A549 (cell line): ENCODE measurements at regions not wholly inside any gene's neighbourhood (a gene's known extent, or its start where the extent isn't known, plus 50 kb on each side); places are given as distances from the start of the nearest gene placed in this dataset.

ENCODE experiments used
- BHLHE40 ChIP-seq: IDR thresholded peaks from 2 replicates; pipeline ENCODE4 v1.6.1; 2012; ENCODE audit warnings: low read depth, low read length, inconsistent platforms
- EP300 ChIP-seq, 2 experiments: fragments of >200 bp; sonication (Bioruptor Twin); formaldehyde crosslinking; IDR thresholded peaks; 2 replicates in 1 of 2; 3 replicates in 1 of 2; pipeline ENCODE4 v1.6.1; 2016 to 2017
- NPAS2 ChIP-seq: fragments of 250-450 bp; sonication (Bioruptor Pico); IDR thresholded peaks from 2 replicates; pipeline ENCODE4 v1.8.0; 2022; ENCODE audit warnings: mild to moderate bottlenecking, moderate library complexity, borderline replicate concordance
- ZSCAN20 ChIP-seq: fragments of 250-450 bp; sonication (Bioruptor Pico); IDR thresholded peaks from 2 replicates; pipeline ENCODE4 v1.8.0; 2022; ENCODE audit warnings: mild to moderate bottlenecking, moderate library complexity
- TF ChIP-seq, protein P1 (sequence below): fragments of 200-600 bp; sonication (generic); IDR thresholded peaks from 2 replicates; pipeline ENCODE4 v1.6.1; 2016; ENCODE audit warnings: antibody characterized with exemption, mild to moderate bottlenecking, moderate library complexity
- TF ChIP-seq, protein P2 (sequence below): fragments of >200 bp; sonication (Bioruptor Twin); formaldehyde crosslinking; IDR thresholded peaks from 3 replicates; pipeline ENCODE4 v1.5.1; 2016

DNA sequence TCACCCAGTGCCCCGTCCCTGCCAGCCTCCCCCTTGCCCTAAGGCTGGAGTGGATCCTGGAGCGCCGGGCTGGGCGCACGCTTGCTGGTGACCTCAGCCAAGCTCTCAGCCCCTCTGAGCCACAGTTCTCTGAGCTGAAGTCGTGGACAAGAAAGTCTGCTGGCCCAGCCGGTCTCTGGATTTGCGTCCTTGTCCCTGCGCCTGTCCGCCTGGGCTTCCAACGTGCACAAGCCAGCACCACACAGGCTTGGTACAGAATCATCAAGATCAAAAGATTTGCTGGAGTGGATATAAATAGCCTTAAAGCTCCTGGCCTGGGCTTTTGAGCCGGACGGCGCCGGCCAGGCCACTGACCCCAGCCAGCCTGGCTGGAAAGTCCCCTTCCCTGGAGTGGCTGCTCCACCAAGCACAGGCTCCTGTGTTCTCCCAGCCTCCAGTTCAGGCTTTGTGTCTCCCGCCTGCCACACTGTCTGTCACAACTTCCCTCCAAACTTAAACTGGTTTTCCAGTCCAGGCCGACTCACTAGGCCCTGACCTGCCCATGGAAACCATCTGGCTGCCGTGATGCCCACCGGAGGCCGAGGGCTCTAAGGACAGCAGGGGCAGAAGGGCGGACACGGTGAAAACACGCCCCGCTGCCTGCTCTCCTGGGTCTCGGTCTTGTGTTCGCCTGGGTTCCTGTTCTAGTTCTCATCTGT is 156.2 kb downstream of the NUP210 start:
- TF ChIP-seq, protein P1, sequence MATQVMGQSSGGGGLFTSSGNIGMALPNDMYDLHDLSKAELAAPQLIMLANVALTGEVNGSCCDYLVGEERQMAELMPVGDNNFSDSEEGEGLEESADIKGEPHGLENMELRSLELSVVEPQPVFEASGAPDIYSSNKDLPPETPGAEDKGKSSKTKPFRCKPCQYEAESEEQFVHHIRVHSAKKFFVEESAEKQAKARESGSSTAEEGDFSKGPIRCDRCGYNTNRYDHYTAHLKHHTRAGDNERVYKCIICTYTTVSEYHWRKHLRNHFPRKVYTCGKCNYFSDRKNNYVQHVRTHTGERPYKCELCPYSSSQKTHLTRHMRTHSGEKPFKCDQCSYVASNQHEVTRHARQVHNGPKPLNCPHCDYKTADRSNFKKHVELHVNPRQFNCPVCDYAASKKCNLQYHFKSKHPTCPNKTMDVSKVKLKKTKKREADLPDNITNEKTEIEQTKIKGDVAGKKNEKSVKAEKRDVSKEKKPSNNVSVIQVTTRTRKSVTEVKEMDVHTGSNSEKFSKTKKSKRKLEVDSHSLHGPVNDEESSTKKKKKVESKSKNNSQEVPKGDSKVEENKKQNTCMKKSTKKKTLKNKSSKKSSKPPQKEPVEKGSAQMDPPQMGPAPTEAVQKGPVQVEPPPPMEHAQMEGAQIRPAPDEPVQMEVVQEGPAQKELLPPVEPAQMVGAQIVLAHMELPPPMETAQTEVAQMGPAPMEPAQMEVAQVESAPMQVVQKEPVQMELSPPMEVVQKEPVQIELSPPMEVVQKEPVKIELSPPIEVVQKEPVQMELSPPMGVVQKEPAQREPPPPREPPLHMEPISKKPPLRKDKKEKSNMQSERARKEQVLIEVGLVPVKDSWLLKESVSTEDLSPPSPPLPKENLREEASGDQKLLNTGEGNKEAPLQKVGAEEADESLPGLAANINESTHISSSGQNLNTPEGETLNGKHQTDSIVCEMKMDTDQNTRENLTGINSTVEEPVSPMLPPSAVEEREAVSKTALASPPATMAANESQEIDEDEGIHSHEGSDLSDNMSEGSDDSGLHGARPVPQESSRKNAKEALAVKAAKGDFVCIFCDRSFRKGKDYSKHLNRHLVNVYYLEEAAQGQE, result no peak
- no peak for TF ChIP-seq ZSCAN20 (CRISPR knock-in tag)
- TF ChIP-seq BHLHE40, result no peak
- no peak for TF ChIP-seq EP300 (IDR thresholded peaks at IDR 0.05)
- TF ChIP-seq, protein P2, sequence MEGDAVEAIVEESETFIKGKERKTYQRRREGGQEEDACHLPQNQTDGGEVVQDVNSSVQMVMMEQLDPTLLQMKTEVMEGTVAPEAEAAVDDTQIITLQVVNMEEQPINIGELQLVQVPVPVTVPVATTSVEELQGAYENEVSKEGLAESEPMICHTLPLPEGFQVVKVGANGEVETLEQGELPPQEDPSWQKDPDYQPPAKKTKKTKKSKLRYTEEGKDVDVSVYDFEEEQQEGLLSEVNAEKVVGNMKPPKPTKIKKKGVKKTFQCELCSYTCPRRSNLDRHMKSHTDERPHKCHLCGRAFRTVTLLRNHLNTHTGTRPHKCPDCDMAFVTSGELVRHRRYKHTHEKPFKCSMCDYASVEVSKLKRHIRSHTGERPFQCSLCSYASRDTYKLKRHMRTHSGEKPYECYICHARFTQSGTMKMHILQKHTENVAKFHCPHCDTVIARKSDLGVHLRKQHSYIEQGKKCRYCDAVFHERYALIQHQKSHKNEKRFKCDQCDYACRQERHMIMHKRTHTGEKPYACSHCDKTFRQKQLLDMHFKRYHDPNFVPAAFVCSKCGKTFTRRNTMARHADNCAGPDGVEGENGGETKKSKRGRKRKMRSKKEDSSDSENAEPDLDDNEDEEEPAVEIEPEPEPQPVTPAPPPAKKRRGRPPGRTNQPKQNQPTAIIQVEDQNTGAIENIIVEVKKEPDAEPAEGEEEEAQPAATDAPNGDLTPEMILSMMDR, result no peak
- no peak for TF ChIP-seq NPAS2 (CRISPR knock-in tag)
